ENCODE measurements at regions not wholly inside any gene's neighbourhood (a gene's known extent, or its start where the extent isn't known, plus 50 kb on each side); places are given as distances from the start of the nearest gene placed in this dataset.

DNA sequence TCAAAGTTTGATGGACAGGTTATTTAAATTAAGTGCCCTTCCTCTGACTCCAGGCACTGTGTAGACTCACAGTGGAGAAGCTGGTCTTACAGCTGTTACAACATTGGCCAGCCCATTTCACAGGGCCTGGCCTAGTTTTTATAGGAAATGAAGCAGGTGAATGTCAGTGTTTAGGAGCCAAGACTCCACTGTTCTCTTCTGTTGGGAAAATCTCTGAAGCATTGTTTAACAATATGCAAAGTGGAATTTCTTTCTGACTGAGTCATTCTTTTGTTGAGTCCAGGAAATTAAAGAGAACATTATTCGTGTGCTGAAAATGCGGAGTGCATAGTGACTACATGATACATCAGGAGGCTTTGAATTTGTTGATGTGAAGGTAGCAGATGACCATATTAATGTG, 64.7 kb downstream of the ARRDC4 start:
- Histone ChIP-seq H3K36me3 (ENCODE audit: low read depth) (no peaks in the 10 kb centered on the region), H3K9me3 (ENCODE audit: severe bottlenecking) (no peaks in the 10 kb centered on the region), H3K27ac (ENCODE audit: poor library complexity, severe bottlenecking) (peak overlapping the region; percentile 57), H3K4me1 (ENCODE audit: insufficient read depth, poor library complexity, severe bottlenecking) (peaks cover 30% of the 10 kb centered on the region), H3K4me3 (ENCODE audit: severe bottlenecking) (no peak overlapping the region), H3K27me3 (ENCODE audit: insufficient read depth, poor library complexity, severe bottlenecking) (no peaks in the 10 kb centered on the region)
- ATAC-seq (ENCODE audit: low read depth) (peak; percentile 95), DNase-seq (ENCODE audit: low spot score) (no peak)
- TF ChIP-seq, protein P1, sequence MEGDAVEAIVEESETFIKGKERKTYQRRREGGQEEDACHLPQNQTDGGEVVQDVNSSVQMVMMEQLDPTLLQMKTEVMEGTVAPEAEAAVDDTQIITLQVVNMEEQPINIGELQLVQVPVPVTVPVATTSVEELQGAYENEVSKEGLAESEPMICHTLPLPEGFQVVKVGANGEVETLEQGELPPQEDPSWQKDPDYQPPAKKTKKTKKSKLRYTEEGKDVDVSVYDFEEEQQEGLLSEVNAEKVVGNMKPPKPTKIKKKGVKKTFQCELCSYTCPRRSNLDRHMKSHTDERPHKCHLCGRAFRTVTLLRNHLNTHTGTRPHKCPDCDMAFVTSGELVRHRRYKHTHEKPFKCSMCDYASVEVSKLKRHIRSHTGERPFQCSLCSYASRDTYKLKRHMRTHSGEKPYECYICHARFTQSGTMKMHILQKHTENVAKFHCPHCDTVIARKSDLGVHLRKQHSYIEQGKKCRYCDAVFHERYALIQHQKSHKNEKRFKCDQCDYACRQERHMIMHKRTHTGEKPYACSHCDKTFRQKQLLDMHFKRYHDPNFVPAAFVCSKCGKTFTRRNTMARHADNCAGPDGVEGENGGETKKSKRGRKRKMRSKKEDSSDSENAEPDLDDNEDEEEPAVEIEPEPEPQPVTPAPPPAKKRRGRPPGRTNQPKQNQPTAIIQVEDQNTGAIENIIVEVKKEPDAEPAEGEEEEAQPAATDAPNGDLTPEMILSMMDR (IDR thresholded peaks at IDR 0.05; ENCODE audit: poor library complexity, severe bottlenecking), result no peak

GRCh38 chr15:98034731-98035130, 74.2 kb downstream of the ARRDC4 start:
- Histone ChIP-seq H3K27ac (ENCODE audit: poor library complexity, severe bottlenecking) (peak overlapping the region; percentile 90), H3K27me3 (ENCODE audit: insufficient read depth, poor library complexity, severe bottlenecking) (no peaks in the 10 kb centered on the region), H3K4me3 (ENCODE audit: severe bottlenecking) (no peak overlapping the region), H3K4me1 (ENCODE audit: insufficient read depth, poor library complexity, severe bottlenecking) (peaks cover 20% of the 10 kb centered on the region), H3K36me3 (ENCODE audit: low read depth) (no peaks in the 10 kb centered on the region), H3K9me3 (ENCODE audit: severe bottlenecking) (no peaks in the 10 kb centered on the region)
- no peak for DNase-seq (ENCODE audit: low spot score)
- ATAC-seq (ENCODE audit: low read depth), result no peak
- TF ChIP-seq, protein P1 (IDR thresholded peaks at IDR 0.05; ENCODE audit: poor library complexity, severe bottlenecking), result no peak

GRCh38 chr15:98035134-98035533, 74.6 kb downstream of the ARRDC4 start:
- no peaks in the 10 kb centered on the region for H3K36me3 ChIP-seq (ENCODE audit: low read depth)
- H3K4me1 ChIP-seq (ENCODE audit: insufficient read depth, poor library complexity, severe bottlenecking), result peaks cover 20% of the 10 kb centered on the region
- H3K4me3 ChIP-seq (ENCODE audit: severe bottlenecking), result no peak overlapping the region
- H3K9me3 ChIP-seq (ENCODE audit: severe bottlenecking), result no peaks in the 10 kb centered on the region
- DNase-seq (ENCODE audit: low spot score), result no peak
- TF ChIP-seq, protein P1 (IDR thresholded peaks at IDR 0.05; ENCODE audit: poor library complexity, severe bottlenecking), result no peak
- peak; percentile 60 for ATAC-seq (ENCODE audit: low read depth)
- peak overlapping the region; percentile 90 for H3K27ac ChIP-seq (ENCODE audit: poor library complexity, severe bottlenecking)
- H3K27me3 ChIP-seq (ENCODE audit: insufficient read depth, poor library complexity, severe bottlenecking), result no peaks in the 10 kb centered on the region

- Histone ChIP-seq H3K27me3 (ENCODE audit: insufficient read depth, poor library complexity, severe bottlenecking) (no peaks in the 10 kb centered on the region), H3K36me3 (ENCODE audit: low read depth) (no peaks in the 10 kb centered on the region), H3K27ac (ENCODE audit: poor library complexity, severe bottlenecking) (peak overlapping the region; percentile 90), H3K9me3 (ENCODE audit: severe bottlenecking) (no peaks in the 10 kb centered on the region), H3K4me1 (ENCODE audit: insufficient read depth, poor library complexity, severe bottlenecking) (peaks cover 20% of the 10 kb centered on the region), H3K4me3 (ENCODE audit: severe bottlenecking) (no peak overlapping the region)
- TF ChIP-seq, protein P1 (IDR thresholded peaks at IDR 0.05; ENCODE audit: poor library complexity, severe bottlenecking), result no peak
- peak; percentile 99 for ATAC-seq (ENCODE audit: low read depth)
- no peak for DNase-seq (ENCODE audit: low spot score)
Observed at GRCh38 chr15:98035577-98036010, 75.1 kb downstream of the ARRDC4 start.

- peaks cover 19% of the 10 kb centered on the region for H3K4me1 ChIP-seq (ENCODE audit: insufficient read depth, poor library complexity, severe bottlenecking)
- no peaks in the 10 kb centered on the region for H3K36me3 ChIP-seq (ENCODE audit: low read depth)
- ATAC-seq (ENCODE audit: low read depth) (no peak), DNase-seq (ENCODE audit: low spot score) (no peak)
- no peaks in the 10 kb centered on the region for H3K9me3 ChIP-seq (ENCODE audit: severe bottlenecking)
- no peaks in the 10 kb centered on the region for H3K27me3 ChIP-seq (ENCODE audit: insufficient read depth, poor library complexity, severe bottlenecking)
- H3K27ac ChIP-seq (ENCODE audit: poor library complexity, severe bottlenecking), result no peak overlapping the region
- H3K4me3 ChIP-seq (ENCODE audit: severe bottlenecking), result no peak overlapping the region
- TF ChIP-seq, protein P1 (IDR thresholded peaks at IDR 0.05; ENCODE audit: poor library complexity, severe bottlenecking), result no peak
Observed at GRCh38 chr15:98039596-98039995, 79.1 kb downstream of the ARRDC4 start.
